ENCODE measurements at regions not wholly inside any gene's neighbourhood (a gene's known extent, or its start where the extent isn't known, plus 50 kb on each side); places are given as distances from the start of the nearest gene placed in this dataset.

GRCh38 chr9:89982016-89982415 is 377.2 kb downstream of the GADD45G start:
- no peak for DNase-seq

GRCh38 chr9:89983411-89983810 is 378.6 kb downstream of the GADD45G start:
- no peak for DNase-seq

- no peak for DNase-seq
Measured at GRCh38 chr9:89984214-89984613, 379.4 kb downstream of the GADD45G start.

GRCh38 chr9:89985068-89985467 is 380.3 kb downstream of the GADD45G start:
- DNase-seq, result no peak

- no peak for DNase-seq
Measured at GRCh38 chr9:89986190-89986589, 381.4 kb downstream of the GADD45G start.

GRCh38 chr9:89988458-89988857 is 383.6 kb downstream of the GADD45G start:
- no peak for DNase-seq

GRCh38 chr9:89991204-89991790 is 386.5 kb downstream of the GADD45G start:
- no peak for DNase-seq

- no peak for DNase-seq
Measured at GRCh38 chr9:89992326-89993198, 387.8 kb downstream of the GADD45G start.

- no peak for DNase-seq
Measured at GRCh38 chr9:89993678-89994630, 389.1 kb downstream of the GADD45G start.

GRCh38 chr9:89994988-89995613 is 390.3 kb downstream of the GADD45G start:
- DNase-seq, result no peak

- no peak for DNase-seq
Measured at GRCh38 chr9:89996116-89996515, 391.3 kb downstream of the GADD45G start.

GRCh38 chr9:89996773-89997172 is 392.0 kb downstream of the GADD45G start:
- DNase-seq, result no peak

- DNase-seq, result no peak
Measured at GRCh38 chr9:89998633-89999032, 393.8 kb downstream of the GADD45G start.

- no peak for DNase-seq
Measured at GRCh38 chr9:89999176-89999533, 394.3 kb downstream of the GADD45G start.

GRCh38 chr9:89999534-90000370 is 394.9 kb downstream of the GADD45G start:
- DNase-seq, result peak; percentile 26 to 64

GRCh38 chr9:90000925-90001324 is 396.1 kb downstream of the GADD45G start:
- no peak for DNase-seq

GRCh38 chr9:90001747-90002146 is 396.9 kb downstream of the GADD45G start:
- DNase-seq, result no peak

- no peak for DNase-seq
Measured at GRCh38 chr9:90002397-90003271, 397.8 kb downstream of the GADD45G start.

GRCh38 chr9:90005388-90005787 is 400.6 kb downstream of the GADD45G start:
- DNase-seq, result no peak

- no peak for DNase-seq
Measured at GRCh38 chr9:90007516-90008440, 403.0 kb downstream of the GADD45G start.
